Esophagus muscularis mucosa (tissue), 4 donors: ENCODE measurements at regions not wholly inside any gene's neighbourhood (a gene's known extent, or its start where the extent isn't known, plus 50 kb on each side); places are given as distances from the start of the nearest gene placed in this dataset.
A peak's percentile ranks its signal among the peaks of the same experiment; 100 is the strongest.

Source experiments
- DNase-seq: peaks from one replicate; pipeline ENCODE4 v3.0.0-alpha.2; 2017; ENCODE audit errors: extremely low spot score
- H3K27ac ChIP-seq, 4 donors: fragments of 200-600 bp; sonication (generic); replicated peaks in 1 of 4; 1 replicate in 3 of 4; 2 replicates in 1 of 4; pipeline ENCODE4 v1.5.1; 2016 to 2019; ENCODE audit warnings: mild to moderate bottlenecking in 1 of 4
- H3K27me3 ChIP-seq, 4 donors: fragments of 200-600 bp; sonication (generic); one replicate each; pipeline versions ENCODE4 v1.5.1 to v1.6.0; 2016 to 2019
- H3K36me3 ChIP-seq, 4 donors: fragments of 200-600 bp; sonication (generic); one replicate each; pipeline ENCODE4 v1.5.1; 2016 to 2019
- H3K4me1 ChIP-seq, 4 donors: fragments of 200-600 bp; sonication (generic); one replicate each; pipeline ENCODE4 v1.5.1; 2016 to 2019
- H3K4me3 ChIP-seq, 4 donors: fragments of 200-600 bp; sonication (generic); 1 replicate in 2 of 4; 2 replicates in 2 of 4; pipeline ENCODE4 v1.5.1; 2016 to 2019; ENCODE audit warnings: mild to moderate bottlenecking in 4 of 4, moderate library complexity in 1 of 4
- H3K9me3 ChIP-seq, 4 donors: fragments of 200-600 bp; sonication (generic); 1 replicate in 3 of 4; 2 replicates in 1 of 4; pipeline ENCODE4 v1.5.1; 2016 to 2019
- CTCF ChIP-seq, 3 experiments: fragments of 200-600 bp in 2 of 3; fragments of 450-650 bp in 1 of 3; sonication (generic) in 2 of 3; IDR thresholded peaks; one replicate each; pipeline ENCODE4 v1.5.1; 2017 to 2019; ENCODE audit warnings: antibody characterized with exemption in 3 of 3, mild to moderate bottlenecking in 2 of 3, moderate library complexity in 1 of 3
- EP300 ChIP-seq: sonication (generic); formaldehyde crosslinking; IDR thresholded peaks from one replicate; pipeline ENCODE4 v1.6.1; 2017; ENCODE audit warnings: antibody characterized with exemption
- POLR2A ChIP-seq: fragments of 450-650 bp; IDR thresholded peaks from one replicate; pipeline ENCODE4 v1.6.1; 2017; ENCODE audit warnings: antibody characterized with exemption, moderate library complexity, mild to moderate bottlenecking, low read depth
- POLR2AphosphoS5 ChIP-seq, 2 donors: sonication (generic); formaldehyde crosslinking; IDR thresholded peaks; one replicate each; pipeline ENCODE4 v1.6.1; 2017; ENCODE audit warnings: antibody characterized with exemption in 2 of 2
- WGBS: methylation state at CpG from one replicate; pipeline ENCODE4 v1.1.5; 2018; 5-methylcytosine and 5-hydroxymethylcytosine counted together
- intact Hi-C: fragments of 100-400 bp; cut with DNase I; formaldehyde crosslinking; loops from one replicate; pipeline ENCODE4 v1.15.1; 2023

- Histone ChIP-seq H3K36me3 (no peaks in the 10 kb centered on the region), H3K4me3 (no peak overlapping the region), H3K4me1 (peaks cover 0 to 6% (median 2%) of the 10 kb centered on the region in 4 donors), H3K9me3 (no peaks in the 10 kb centered on the region), H3K27ac (no peak overlapping the region), H3K27me3 (no peaks in the 10 kb centered on the region)
- intact Hi-C loops = no loop called here
- TF ChIP-seq EP300 (no peak), POLR2AphosphoS5 (IDR thresholded peaks at IDR 0.05) (no peak), CTCF (IDR thresholded peaks at IDR 0.05) (no peak), POLR2A (no peak)
- 85% methylated on average over 6 of the region's 6 CpGs for WGBS
- peak; percentile 47 for DNase-seq
Observed at GRCh38 chr10:129090165-129090564, 376.9 kb upstream of the MGMT start.

- Histone ChIP-seq H3K9me3 (no peaks in the 10 kb centered on the region), H3K27me3 (no peaks in the 10 kb centered on the region), H3K36me3 (no peaks in the 10 kb centered on the region), H3K27ac (no peak overlapping the region), H3K4me1 (peaks cover 3 to 12% (median 8%) of the 10 kb centered on the region in 4 donors), H3K4me3 (no peak overlapping the region)
- intact Hi-C loops = no loop called here
- TF ChIP-seq EP300 = no peak
- no peak for TF ChIP-seq POLR2A
- TF ChIP-seq POLR2AphosphoS5 (IDR thresholded peaks at IDR 0.05) = no peak
- no peak for TF ChIP-seq CTCF (IDR thresholded peaks at IDR 0.05)
- peak; percentile 68 for DNase-seq
- 82% methylated on average over 6 of the region's 6 CpGs for WGBS
Observed at GRCh38 chr10:129090618-129091366, 376.2 kb upstream of the MGMT start.

GRCh38 chr10:129093641-129094040 lies 373.4 kb upstream of the MGMT start:
- intact Hi-C loops = no loop called here
- no peak for DNase-seq
- Histone ChIP-seq H3K4me3 (no peak overlapping the region), H3K27ac (no peak overlapping the region), H3K4me1 (peaks cover 14 to 29% (median 24%) of the 10 kb centered on the region in 4 donors), H3K36me3 (no peaks in the 10 kb centered on the region), H3K9me3 (no peaks in the 10 kb centered on the region), H3K27me3 (no peaks in the 10 kb centered on the region)
- no peak for TF ChIP-seq CTCF (IDR thresholded peaks at IDR 0.05)
- no peak for TF ChIP-seq EP300
- TF ChIP-seq POLR2A = no peak
- TF ChIP-seq POLR2AphosphoS5 (IDR thresholded peaks at IDR 0.05) = no peak
- 95% methylated on average over 8 of the region's 8 CpGs for WGBS

GRCh38 chr10:129094233-129094632 lies 372.8 kb upstream of the MGMT start:
- H3K27me3 ChIP-seq = no peaks in the 10 kb centered on the region
- no peak overlapping the region for H3K27ac ChIP-seq
- peak; percentile 74 for DNase-seq
- H3K36me3 ChIP-seq = no peaks in the 10 kb centered on the region
- no peak for TF ChIP-seq POLR2AphosphoS5 (IDR thresholded peaks at IDR 0.05)
- no peak for TF ChIP-seq EP300
- no peak for TF ChIP-seq POLR2A
- TF ChIP-seq CTCF (IDR thresholded peaks at IDR 0.05) = no peak
- intact Hi-C loops = no loop called here
- 95% methylated on average over 6 of the region's 6 CpGs for WGBS
- H3K9me3 ChIP-seq = no peaks in the 10 kb centered on the region
- peaks cover 14 to 29% (median 24%) of the 10 kb centered on the region in 4 donors for H3K4me1 ChIP-seq
- no peak overlapping the region for H3K4me3 ChIP-seq
